ENCODE measurements at regions not wholly inside any gene's neighbourhood (a gene's known extent, or its start where the extent isn't known, plus 50 kb on each side); places are given as distances from the start of the nearest gene placed in this dataset.
"Not testable (repeated sequence)": the region's sequence is repeated elsewhere in the genome, so short reads cannot be mapped to it uniquely, and the experiment has no call there.

DNA sequence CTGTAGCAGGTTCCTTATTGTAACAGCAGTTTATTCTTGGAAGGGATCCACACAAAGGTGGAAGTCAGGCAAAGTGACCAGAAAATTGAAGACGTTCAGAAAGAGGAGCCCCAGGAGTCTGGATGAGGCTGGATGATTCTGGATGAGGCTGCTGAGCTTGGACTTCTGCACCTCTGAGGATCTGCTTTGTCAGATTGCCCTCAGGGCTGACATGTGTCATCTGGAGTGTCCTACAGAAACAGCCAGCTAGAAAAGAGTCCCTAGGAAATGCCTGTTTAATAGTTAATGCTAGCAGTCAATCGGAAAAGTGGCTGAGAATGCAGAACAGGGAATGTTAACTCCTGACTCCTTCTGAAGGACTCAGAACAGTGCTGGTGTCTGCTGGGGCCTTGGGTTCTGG, 236.4 kb downstream of the LRRC70 start:
- CTCF ChIA-PET (ENCODE audit: unreplicated experiment) = no interaction called here
- H3K27ac ChIP-seq (ENCODE audit: low read depth, low read length, poor library complexity, severe bottlenecking) = no peak overlapping the region
- TF ChIP-seq EZH2phosphoT487 (IDR thresholded peaks at IDR 0.05; ENCODE audit: borderline replicate concordance, low read depth, low read length) = no peak
- TF ChIP-seq, protein P1, sequence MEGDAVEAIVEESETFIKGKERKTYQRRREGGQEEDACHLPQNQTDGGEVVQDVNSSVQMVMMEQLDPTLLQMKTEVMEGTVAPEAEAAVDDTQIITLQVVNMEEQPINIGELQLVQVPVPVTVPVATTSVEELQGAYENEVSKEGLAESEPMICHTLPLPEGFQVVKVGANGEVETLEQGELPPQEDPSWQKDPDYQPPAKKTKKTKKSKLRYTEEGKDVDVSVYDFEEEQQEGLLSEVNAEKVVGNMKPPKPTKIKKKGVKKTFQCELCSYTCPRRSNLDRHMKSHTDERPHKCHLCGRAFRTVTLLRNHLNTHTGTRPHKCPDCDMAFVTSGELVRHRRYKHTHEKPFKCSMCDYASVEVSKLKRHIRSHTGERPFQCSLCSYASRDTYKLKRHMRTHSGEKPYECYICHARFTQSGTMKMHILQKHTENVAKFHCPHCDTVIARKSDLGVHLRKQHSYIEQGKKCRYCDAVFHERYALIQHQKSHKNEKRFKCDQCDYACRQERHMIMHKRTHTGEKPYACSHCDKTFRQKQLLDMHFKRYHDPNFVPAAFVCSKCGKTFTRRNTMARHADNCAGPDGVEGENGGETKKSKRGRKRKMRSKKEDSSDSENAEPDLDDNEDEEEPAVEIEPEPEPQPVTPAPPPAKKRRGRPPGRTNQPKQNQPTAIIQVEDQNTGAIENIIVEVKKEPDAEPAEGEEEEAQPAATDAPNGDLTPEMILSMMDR (conservative IDR thresholded peaks at IDR 0.05; ENCODE audit: low read length) = no peak
- no peaks in the 10 kb centered on the region for H4K20me1 ChIP-seq (ENCODE audit: insufficient read depth, low read length)
- H3K9me3 ChIP-seq (ENCODE audit: low read length) = no peaks in the 10 kb centered on the region
- H3K79me2 ChIP-seq (ENCODE audit: insufficient read depth, low read depth, low read length) = no peaks in the 10 kb centered on the region
- intact Hi-C loops (cut with micrococcal nuclease; ENCODE audit: unreplicated experiment) = no loop called here
- H3K9me2 ChIP-seq (ENCODE audit: insufficient read depth, low read length) = no peaks in the 10 kb centered on the region
- no peaks in the 10 kb centered on the region for H3K4me1 ChIP-seq (ENCODE audit: insufficient read depth, low read length, poor library complexity, severe bottlenecking)
- no peak overlapping the region for H3K4me2 ChIP-seq (ENCODE audit: low read length)
- POLR2A ChIA-PET = interaction anchor here (0.7 kb wide), 1 partner anchor 21 kb away, joined by 3 read pairs; no protein-coding TSS in a partner anchor
- no peak overlapping the region for H3K4me3 ChIP-seq (ENCODE audit: low read depth, low read length, poor library complexity, severe bottlenecking)
- no peak overlapping the region for H2AFZ ChIP-seq (ENCODE audit: low read length)
- H3K36me3 ChIP-seq (ENCODE audit: insufficient read depth, low read length) = no peaks in the 10 kb centered on the region
- DNase-seq (ENCODE audit: low spot score) = no peak
- no TSS peak for BruUV-seq (replicated peaks)

DNA sequence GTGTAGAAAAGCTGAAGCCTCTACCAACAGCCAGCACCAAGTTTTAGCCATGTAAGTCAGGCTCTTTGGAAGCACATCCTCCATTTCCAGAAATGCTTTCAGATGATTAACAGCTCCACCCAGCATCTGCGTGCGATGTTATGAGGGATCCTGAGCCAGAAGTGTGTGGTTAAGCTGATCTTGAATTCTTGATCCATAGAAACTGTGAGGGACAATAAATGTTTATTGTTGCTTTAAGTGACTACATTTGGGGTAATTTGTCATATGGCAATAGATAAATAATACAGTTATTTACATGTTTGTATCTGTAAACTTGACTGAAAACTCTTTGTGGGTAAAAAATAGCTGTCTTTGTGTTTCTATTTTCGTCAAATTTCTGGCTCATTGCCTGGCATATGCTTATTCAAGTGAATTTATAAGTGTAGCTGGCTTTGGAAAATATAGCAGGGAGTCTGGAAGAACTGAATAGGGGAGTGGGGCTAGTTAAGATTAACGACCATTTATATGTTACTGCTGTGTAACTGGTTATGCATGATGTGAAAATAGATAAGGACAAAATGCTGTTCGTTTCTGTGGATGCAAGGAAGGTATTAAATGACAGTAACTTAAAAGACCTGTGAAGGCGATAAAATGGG, 234.1 kb downstream of the LRRC70 start:
- BruUV-seq (replicated peaks) = no TSS peak
- CTCF ChIA-PET (ENCODE audit: unreplicated experiment) = no interaction called here
- H3K4me1 ChIP-seq (ENCODE audit: insufficient read depth, low read length, poor library complexity, severe bottlenecking) = no peaks in the 10 kb centered on the region
- intact Hi-C loops (cut with micrococcal nuclease; ENCODE audit: unreplicated experiment) = no loop called here
- H3K27ac ChIP-seq (ENCODE audit: low read depth, low read length, poor library complexity, severe bottlenecking) = no peak overlapping the region
- H2AFZ ChIP-seq (ENCODE audit: low read length) = no peak overlapping the region
- no peak for DNase-seq (ENCODE audit: low spot score)
- H3K9me3 ChIP-seq (ENCODE audit: low read length) = no peaks in the 10 kb centered on the region
- H3K4me3 ChIP-seq (ENCODE audit: low read depth, low read length, poor library complexity, severe bottlenecking) = no peak overlapping the region
- no peaks in the 10 kb centered on the region for H3K79me2 ChIP-seq (ENCODE audit: insufficient read depth, low read depth, low read length)
- no peaks in the 10 kb centered on the region for H4K20me1 ChIP-seq (ENCODE audit: insufficient read depth, low read length)
- H3K36me3 ChIP-seq (ENCODE audit: insufficient read depth, low read length) = no peaks in the 10 kb centered on the region
- TF ChIP-seq, protein P1 (conservative IDR thresholded peaks at IDR 0.05; ENCODE audit: low read length) = no peak
- no peak for TF ChIP-seq EZH2phosphoT487 (IDR thresholded peaks at IDR 0.05; ENCODE audit: borderline replicate concordance, low read depth, low read length)
- POLR2A ChIA-PET = no interaction called here
- no peak overlapping the region for H3K4me2 ChIP-seq (ENCODE audit: low read length)
- no peaks in the 10 kb centered on the region for H3K9me2 ChIP-seq (ENCODE audit: insufficient read depth, low read length)

DNA sequence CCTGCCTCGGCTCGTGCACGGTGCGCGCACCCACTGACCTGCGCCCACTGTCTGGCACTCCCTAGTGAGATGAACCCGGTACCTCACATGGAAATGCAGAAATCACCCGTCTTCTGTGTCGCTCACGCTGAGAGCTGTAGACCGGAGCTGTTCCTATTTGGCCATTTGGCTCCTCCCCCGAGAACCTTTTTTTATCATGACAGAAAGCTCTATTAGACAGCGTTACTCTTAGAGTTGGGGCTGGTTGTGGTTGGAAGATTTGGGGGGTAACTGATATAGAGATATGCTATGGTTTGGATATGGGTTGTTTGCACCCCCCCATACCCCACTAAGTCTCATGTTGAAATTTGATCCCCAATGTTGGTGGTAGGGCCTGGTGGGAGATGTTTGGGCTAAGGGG, 226.2 kb downstream of the LRRC70 start:
- DNase-seq (ENCODE audit: low spot score); intact Hi-C loops (cut with micrococcal nuclease; ENCODE audit: unreplicated experiment); POLR2A ChIA-PET; H3K4me3 ChIP-seq (ENCODE audit: low read depth, low read length, poor library complexity, severe bottlenecking); H3K4me1 ChIP-seq (ENCODE audit: insufficient read depth, low read length, poor library complexity, severe bottlenecking); H3K36me3 ChIP-seq (ENCODE audit: insufficient read depth, low read length); H3K9me2 ChIP-seq (ENCODE audit: insufficient read depth, low read length); H3K27ac ChIP-seq (ENCODE audit: low read depth, low read length, poor library complexity, severe bottlenecking); H3K4me2 ChIP-seq (ENCODE audit: low read length); H3K79me2 ChIP-seq (ENCODE audit: insufficient read depth, low read depth, low read length); H2AFZ ChIP-seq (ENCODE audit: low read length); BruUV-seq (replicated peaks); H4K20me1 ChIP-seq (ENCODE audit: insufficient read depth, low read length); H3K9me3 ChIP-seq (ENCODE audit: low read length); CTCF ChIA-PET (ENCODE audit: unreplicated experiment): not testable (repeated sequence)
